ENCODE measurements at regions not wholly inside any gene's neighbourhood (a gene's known extent, or its start where the extent isn't known, plus 50 kb on each side); places are given as distances from the start of the nearest gene placed in this dataset.

GRCh38 chr13:39803156-39803555 is 147.7 kb downstream of the COG6 start:
- H3K27me3 ChIP-seq (ENCODE audit: control insufficient read depth in 1 of 2, insufficient read depth in 2 of 2, low read length in 2 of 2), result no peaks in the 10 kb centered on the region
- H3K9ac ChIP-seq (ENCODE audit: low read length in 2 of 2), result no peak overlapping the region
- peaks cover 0 to 2% of the 10 kb centered on the region in 2 donors for H3K9me3 ChIP-seq (ENCODE audit: control insufficient read depth in 2 of 2, low read length in 2 of 2)
- no peak overlapping the region for H3K4me3 ChIP-seq (ENCODE audit: low read length in 2 of 2)
- H3K4me1 ChIP-seq (ENCODE audit: control insufficient read depth, insufficient read depth, low read length), result no peaks in the 10 kb centered on the region
- H3K36me3 ChIP-seq (ENCODE audit: control insufficient read depth in 2 of 2, insufficient read depth in 2 of 2, low read length in 2 of 2), result no peaks in the 10 kb centered on the region
- no peak overlapping the region for H3K27ac ChIP-seq (ENCODE audit: low read length)

DNA sequence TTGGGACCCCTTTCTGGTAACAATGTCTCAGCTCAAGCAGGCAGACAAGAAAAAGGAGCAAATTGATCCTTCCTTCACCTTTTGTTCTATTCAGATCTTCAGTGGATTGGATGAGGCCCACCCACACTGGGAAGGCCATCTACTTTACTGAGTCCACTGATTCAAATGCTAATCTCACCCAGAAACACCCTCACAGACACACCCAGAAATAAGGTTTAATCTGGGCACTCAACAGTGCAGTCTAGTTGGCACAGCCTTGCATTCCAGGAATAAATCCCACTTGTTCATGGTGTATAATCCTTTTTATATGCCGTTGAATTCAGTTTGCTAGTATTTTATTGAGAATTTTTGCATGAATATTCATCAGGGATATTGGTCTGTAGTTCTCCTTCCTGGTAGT is 148.4 kb downstream of the COG6 start:
- Histone ChIP-seq H3K36me3 (ENCODE audit: control insufficient read depth in 2 of 2, insufficient read depth in 2 of 2, low read length in 2 of 2) (no peaks in the 10 kb centered on the region), H3K27ac (ENCODE audit: low read length) (no peak overlapping the region), H3K27me3 (ENCODE audit: control insufficient read depth in 1 of 2, insufficient read depth in 2 of 2, low read length in 2 of 2) (no peaks in the 10 kb centered on the region), H3K4me1 (ENCODE audit: control insufficient read depth, insufficient read depth, low read length) (no peaks in the 10 kb centered on the region), H3K4me3 (ENCODE audit: low read length in 2 of 2) (no peak overlapping the region), H3K9me3 (ENCODE audit: control insufficient read depth in 2 of 2, low read length in 2 of 2) (peaks cover 0 to 2% of the 10 kb centered on the region in 2 donors), H3K9ac (ENCODE audit: low read length in 2 of 2) (no peak overlapping the region)

DNA sequence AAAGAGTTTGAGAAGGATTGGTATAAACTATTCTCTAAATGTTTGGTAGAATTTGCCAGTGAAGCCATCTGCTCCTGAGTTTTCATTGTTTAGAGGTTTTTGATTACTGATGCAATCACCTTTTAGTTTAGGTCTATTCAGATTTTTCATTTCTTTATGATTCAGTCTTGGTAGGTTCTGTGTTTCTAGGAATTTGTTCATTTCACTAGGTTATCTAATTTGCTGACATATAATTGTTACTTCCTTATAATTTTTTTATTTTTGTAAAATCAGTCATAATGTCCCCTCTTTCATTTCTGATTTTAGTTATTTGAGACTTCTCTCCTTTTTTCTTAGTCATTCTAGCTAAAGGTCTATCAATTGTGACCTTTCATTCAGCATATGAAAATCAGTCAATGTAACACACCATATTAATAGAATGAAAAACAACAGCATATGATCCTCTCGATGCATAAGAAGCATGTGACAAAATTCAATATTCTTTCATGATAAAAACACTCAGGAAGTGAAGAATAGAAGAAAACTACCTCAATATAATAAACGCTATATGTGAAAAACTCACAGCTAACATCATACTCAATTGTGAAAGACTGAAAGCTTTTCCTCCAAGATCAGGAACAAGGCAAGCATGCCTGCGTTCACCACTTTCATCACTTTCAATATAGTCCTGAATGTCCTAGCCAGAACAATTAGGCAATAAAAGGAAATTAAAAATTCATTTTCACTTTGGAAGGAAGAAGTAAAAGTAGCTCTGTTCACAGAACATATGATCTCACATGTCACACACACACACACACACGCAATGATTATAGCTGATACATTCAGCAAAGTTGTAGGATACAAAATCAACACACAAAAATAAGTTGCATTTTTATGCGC is 149.1 kb downstream of the COG6 start:
- Histone ChIP-seq H3K9me3 (ENCODE audit: control insufficient read depth in 2 of 2, low read length in 2 of 2) (peaks cover 0 to 2% of the 10 kb centered on the region in 2 donors), H3K27me3 (ENCODE audit: control insufficient read depth in 1 of 2, insufficient read depth in 2 of 2, low read length in 2 of 2) (no peaks in the 10 kb centered on the region), H3K9ac (ENCODE audit: low read length in 2 of 2) (no peak overlapping the region), H3K36me3 (ENCODE audit: control insufficient read depth in 2 of 2, insufficient read depth in 2 of 2, low read length in 2 of 2) (no peaks in the 10 kb centered on the region), H3K4me1 (ENCODE audit: control insufficient read depth, insufficient read depth, low read length) (no peaks in the 10 kb centered on the region), H3K27ac (ENCODE audit: low read length) (no peak overlapping the region), H3K4me3 (ENCODE audit: low read length in 2 of 2) (no peak overlapping the region)

- Histone ChIP-seq H3K27ac (ENCODE audit: low read length) (no peak overlapping the region), H3K9me3 (ENCODE audit: control insufficient read depth in 2 of 2, low read length in 2 of 2) (no peaks in the 10 kb centered on the region)
Observed at GRCh38 chr13:39809466-39809865, 154.0 kb downstream of the COG6 start.

DNA sequence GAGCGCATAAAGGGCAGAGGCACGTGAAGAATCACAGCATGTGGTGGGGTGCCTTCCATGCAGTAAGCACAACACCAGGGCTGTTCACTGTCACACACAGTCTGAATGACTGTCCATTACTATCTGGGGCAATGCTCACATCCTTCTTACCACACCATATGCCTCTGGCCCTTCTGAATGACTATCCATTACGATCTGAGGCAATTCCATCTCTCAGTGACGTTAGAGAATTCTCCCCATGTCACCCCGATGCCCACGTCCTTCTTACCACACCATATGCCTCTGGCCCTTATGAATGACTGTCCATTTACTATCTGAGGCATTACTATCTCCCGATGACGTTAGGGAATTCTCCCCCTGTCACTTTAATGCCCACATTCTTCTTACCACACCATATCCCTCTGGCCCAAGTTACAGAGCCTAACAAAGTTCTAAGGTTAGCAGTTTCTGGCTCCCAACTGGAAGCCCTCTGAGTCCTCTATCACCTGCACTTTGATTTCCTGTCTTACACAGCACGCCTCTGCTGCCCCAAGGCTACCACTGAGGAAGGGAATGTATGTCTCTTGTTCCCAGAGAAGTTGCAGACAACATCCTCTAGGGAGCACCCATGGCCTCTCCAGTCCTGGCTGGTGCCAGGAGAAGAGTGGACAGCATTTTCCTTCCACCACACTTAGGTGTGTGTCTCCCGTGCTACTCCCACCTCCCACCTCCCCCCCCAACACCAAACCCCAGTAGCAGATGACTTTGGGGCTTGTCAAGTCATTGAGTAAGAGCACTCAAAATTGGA is 154.8 kb downstream of the COG6 start:
- Histone ChIP-seq H3K9ac (ENCODE audit: low read length in 2 of 2) (no peak overlapping the region), H3K9me3 (ENCODE audit: control insufficient read depth in 2 of 2, low read length in 2 of 2) (no peaks in the 10 kb centered on the region), H3K36me3 (ENCODE audit: control insufficient read depth in 2 of 2, insufficient read depth in 2 of 2, low read length in 2 of 2) (no peaks in the 10 kb centered on the region), H3K27ac (ENCODE audit: low read length) (no peak overlapping the region), H3K27me3 (ENCODE audit: control insufficient read depth in 1 of 2, insufficient read depth in 2 of 2, low read length in 2 of 2) (no peaks in the 10 kb centered on the region), H3K4me3 (ENCODE audit: low read length in 2 of 2) (no peak overlapping the region), H3K4me1 (ENCODE audit: control insufficient read depth, insufficient read depth, low read length) (no peaks in the 10 kb centered on the region)

More at GRCh38 chr13:39809466-39809865, 154.0 kb downstream of the COG6 start:
- Histone ChIP-seq H3K27me3 (ENCODE audit: control insufficient read depth in 1 of 2, insufficient read depth in 2 of 2, low read length in 2 of 2) (no peaks in the 10 kb centered on the region), H3K9ac (ENCODE audit: low read length in 2 of 2) (no peak overlapping the region), H3K4me1 (ENCODE audit: control insufficient read depth, insufficient read depth, low read length) (no peaks in the 10 kb centered on the region), H3K4me3 (ENCODE audit: low read length in 2 of 2) (no peak overlapping the region), H3K36me3 (ENCODE audit: control insufficient read depth in 2 of 2, insufficient read depth in 2 of 2, low read length in 2 of 2) (no peaks in the 10 kb centered on the region)

DNA sequence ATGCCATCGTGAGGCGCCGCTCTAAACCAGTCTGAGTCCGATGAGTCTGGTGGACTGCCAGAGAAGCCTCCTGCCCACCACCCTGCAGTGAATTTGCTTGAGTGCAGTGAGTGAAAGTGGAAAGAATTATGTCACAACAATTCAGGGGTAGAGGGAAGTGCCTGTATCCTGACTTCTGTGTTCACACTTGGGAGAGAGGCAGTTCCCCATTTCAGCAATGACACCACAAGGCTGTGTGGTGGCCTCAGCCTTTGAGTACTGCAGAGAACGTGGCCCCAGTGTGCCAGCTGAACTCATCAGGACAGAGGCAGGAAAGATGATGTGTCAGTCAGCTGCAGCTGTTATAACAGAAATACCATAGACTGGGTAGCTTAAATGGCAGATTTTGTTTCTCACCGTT is 155.6 kb downstream of the COG6 start:
- Histone ChIP-seq H3K27ac (ENCODE audit: low read length) (no peak overlapping the region), H3K4me3 (ENCODE audit: low read length in 2 of 2) (no peak overlapping the region), H3K36me3 (ENCODE audit: control insufficient read depth in 2 of 2, insufficient read depth in 2 of 2, low read length in 2 of 2) (no peaks in the 10 kb centered on the region), H3K4me1 (ENCODE audit: control insufficient read depth, insufficient read depth, low read length) (no peaks in the 10 kb centered on the region), H3K9me3 (ENCODE audit: control insufficient read depth in 2 of 2, low read length in 2 of 2) (no peaks in the 10 kb centered on the region), H3K27me3 (ENCODE audit: control insufficient read depth in 1 of 2, insufficient read depth in 2 of 2, low read length in 2 of 2) (no peaks in the 10 kb centered on the region), H3K9ac (ENCODE audit: low read length in 2 of 2) (no peak overlapping the region)

GRCh38 chr13:39811696-39812095 is 156.2 kb downstream of the COG6 start:
- H3K9ac ChIP-seq (ENCODE audit: low read length in 2 of 2), result no peak overlapping the region
- no peaks in the 10 kb centered on the region for H3K36me3 ChIP-seq (ENCODE audit: control insufficient read depth in 2 of 2, insufficient read depth in 2 of 2, low read length in 2 of 2)
- no peak overlapping the region for H3K4me3 ChIP-seq (ENCODE audit: low read length in 2 of 2)
- no peaks in the 10 kb centered on the region for H3K27me3 ChIP-seq (ENCODE audit: control insufficient read depth in 1 of 2, insufficient read depth in 2 of 2, low read length in 2 of 2)
- no peaks in the 10 kb centered on the region for H3K4me1 ChIP-seq (ENCODE audit: control insufficient read depth, insufficient read depth, low read length)
- no peak overlapping the region for H3K27ac ChIP-seq (ENCODE audit: low read length)
- no peaks in the 10 kb centered on the region for H3K9me3 ChIP-seq (ENCODE audit: control insufficient read depth in 2 of 2, low read length in 2 of 2)

GRCh38 chr13:39815345-39816111 is 160.1 kb downstream of the COG6 start:
- Histone ChIP-seq H3K4me3 (ENCODE audit: low read length in 2 of 2) (no peak overlapping the region), H3K9me3 (ENCODE audit: control insufficient read depth in 2 of 2, low read length in 2 of 2) (no peaks in the 10 kb centered on the region), H3K27ac (ENCODE audit: low read length) (no peak overlapping the region), H3K27me3 (ENCODE audit: control insufficient read depth in 1 of 2, insufficient read depth in 2 of 2, low read length in 2 of 2) (no peaks in the 10 kb centered on the region), H3K36me3 (ENCODE audit: control insufficient read depth in 2 of 2, insufficient read depth in 2 of 2, low read length in 2 of 2) (no peaks in the 10 kb centered on the region), H3K9ac (ENCODE audit: low read length in 2 of 2) (no peak overlapping the region), H3K4me1 (ENCODE audit: control insufficient read depth, insufficient read depth, low read length) (no peaks in the 10 kb centered on the region)

- no peaks in the 10 kb centered on the region for H3K27me3 ChIP-seq (ENCODE audit: control insufficient read depth in 1 of 2, insufficient read depth in 2 of 2, low read length in 2 of 2)
- H3K4me3 ChIP-seq (ENCODE audit: low read length in 2 of 2), result no peak overlapping the region
- H3K27ac ChIP-seq (ENCODE audit: low read length), result no peak overlapping the region
- no peaks in the 10 kb centered on the region for H3K4me1 ChIP-seq (ENCODE audit: control insufficient read depth, insufficient read depth, low read length)
- H3K9ac ChIP-seq (ENCODE audit: low read length in 2 of 2), result no peak overlapping the region
- H3K36me3 ChIP-seq (ENCODE audit: control insufficient read depth in 2 of 2, insufficient read depth in 2 of 2, low read length in 2 of 2), result no peaks in the 10 kb centered on the region
- H3K9me3 ChIP-seq (ENCODE audit: control insufficient read depth in 2 of 2, low read length in 2 of 2), result no peaks in the 10 kb centered on the region
Observed at GRCh38 chr13:39816936-39817335, 161.5 kb downstream of the COG6 start.

DNA sequence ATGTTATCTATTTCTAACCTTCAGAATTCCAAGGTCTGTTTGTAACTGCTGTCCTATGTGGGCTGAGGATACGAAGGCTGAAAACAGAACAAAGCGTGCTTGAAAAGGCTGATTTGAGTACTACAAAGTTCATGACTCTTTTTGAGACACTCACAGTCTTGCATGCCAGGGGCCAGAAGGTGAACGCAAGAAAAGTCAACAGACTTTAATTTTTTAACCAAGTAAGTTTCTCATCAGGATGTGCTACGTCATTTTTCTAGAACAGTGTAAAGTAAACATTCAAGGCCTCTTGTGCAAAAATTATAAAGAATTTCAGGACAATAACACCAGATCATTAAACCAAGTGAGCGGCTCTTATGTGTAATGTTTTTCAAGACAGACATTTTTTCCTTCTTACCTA is 163.5 kb downstream of the COG6 start:
- Histone ChIP-seq H3K27me3 (ENCODE audit: control insufficient read depth in 1 of 2, insufficient read depth in 2 of 2, low read length in 2 of 2) (no peaks in the 10 kb centered on the region), H3K9ac (ENCODE audit: low read length in 2 of 2) (no peak overlapping the region), H3K27ac (ENCODE audit: low read length) (no peak overlapping the region)

More for the DNA sequence above, 163.5 kb downstream of the COG6 start:
- H3K36me3 ChIP-seq (ENCODE audit: control insufficient read depth in 2 of 2, insufficient read depth in 2 of 2, low read length in 2 of 2), result no peaks in the 10 kb centered on the region
- H3K9me3 ChIP-seq (ENCODE audit: control insufficient read depth in 2 of 2, low read length in 2 of 2), result no peaks in the 10 kb centered on the region
- no peak overlapping the region for H3K4me3 ChIP-seq (ENCODE audit: low read length in 2 of 2)
- no peaks in the 10 kb centered on the region for H3K4me1 ChIP-seq (ENCODE audit: control insufficient read depth, insufficient read depth, low read length)
